Left ventricle myocardium superior (tissue), 1 donor: ENCODE measurements at regions not wholly inside any gene's neighbourhood (a gene's known extent, or its start where the extent isn't known, plus 50 kb on each side); places are given as distances from the start of the nearest gene placed in this dataset.
A peak's percentile ranks its signal among the peaks of the same experiment; 100 is the strongest.
"Not testable (repeated sequence)": the region's sequence is repeated elsewhere in the genome, so short reads cannot be mapped to it uniquely, and the experiment has no call there.

Experiments used
- ATAC-seq: fragments of 200-7000 bp; cut with Tn5 transposase; one replicate; pipeline ENCODE4 v1.9.1; 2020; ENCODE audit warnings: mild to moderate bottlenecking, moderate library complexity
- DNase-seq: peaks from one replicate; pipeline ENCODE4 v3.0.0-alpha.2; 2020
- intact Hi-C: fragments of 100-400 bp; cut with micrococcal nuclease; formaldehyde crosslinking; loops from one replicate; pipeline ENCODE4 v1.11.0; 2022
- donor health status: DM: no; HTN: yes; CAD: no; lungs with severe emphysema.

DNA sequence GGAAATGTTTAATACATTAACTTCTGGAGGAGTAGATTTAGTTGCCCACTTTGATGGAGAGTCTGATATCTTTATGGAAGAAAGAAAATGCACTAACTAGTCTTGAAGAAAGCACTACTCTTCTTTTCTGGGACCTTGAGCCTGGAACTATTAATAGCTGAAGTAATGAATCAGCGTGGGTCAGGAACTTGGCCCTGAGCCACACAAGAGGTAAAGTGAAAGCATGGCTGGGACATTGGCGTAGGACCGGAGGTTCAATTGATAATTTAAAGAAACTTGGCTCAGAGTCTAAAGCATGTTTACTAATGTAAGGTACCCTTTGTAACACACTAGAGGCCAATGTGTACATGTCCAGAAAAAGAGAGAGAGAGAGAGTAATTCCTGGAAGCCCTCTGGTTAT lies 195.5 kb downstream of the CDY1B start:
- peak; percentile 57 for ATAC-seq
- intact Hi-C loops, DNase-seq: not testable (repeated sequence)

GRCh38 chrY:23850782-23851181 lies 197.0 kb downstream of the CDY1B start:
- ATAC-seq, intact Hi-C loops, DNase-seq: not testable (repeated sequence)

GRCh38 chrY:23847806-23848447 lies 199.9 kb downstream of the CDY1B start:
- intact Hi-C loops, DNase-seq: not testable (repeated sequence)
- ATAC-seq: peak; percentile 97

GRCh38 chrY:23843720-23844119 lies 204.1 kb downstream of the CDY1B start:
- intact Hi-C loops, ATAC-seq, DNase-seq: not testable (repeated sequence)

- DNase-seq, intact Hi-C loops, ATAC-seq: not testable (repeated sequence)
Measured at GRCh38 chrY:23829749-23830148, 218.1 kb downstream of the CDY1B start.

DNA sequence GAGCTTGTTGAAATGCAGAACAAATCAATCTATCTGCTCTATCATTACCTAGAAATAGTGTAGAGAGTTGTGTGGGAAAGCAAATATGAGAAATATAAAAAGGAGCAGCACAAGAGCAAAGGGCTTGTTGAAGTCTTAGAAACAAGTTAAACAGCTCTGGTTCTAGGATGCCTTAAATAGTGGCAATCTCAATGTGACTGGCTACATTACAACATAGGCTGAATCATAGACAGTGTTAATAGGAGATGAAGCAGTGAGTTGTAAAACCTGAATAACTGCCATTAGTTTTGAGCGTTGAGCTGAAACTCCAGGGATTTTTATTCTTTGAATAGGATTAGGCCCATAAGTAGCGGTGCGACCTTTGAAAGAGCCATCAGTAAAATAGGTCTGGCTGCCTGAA lies 225.9 kb downstream of the CDY1B start:
- DNase-seq, intact Hi-C loops, ATAC-seq: not testable (repeated sequence)

DNA sequence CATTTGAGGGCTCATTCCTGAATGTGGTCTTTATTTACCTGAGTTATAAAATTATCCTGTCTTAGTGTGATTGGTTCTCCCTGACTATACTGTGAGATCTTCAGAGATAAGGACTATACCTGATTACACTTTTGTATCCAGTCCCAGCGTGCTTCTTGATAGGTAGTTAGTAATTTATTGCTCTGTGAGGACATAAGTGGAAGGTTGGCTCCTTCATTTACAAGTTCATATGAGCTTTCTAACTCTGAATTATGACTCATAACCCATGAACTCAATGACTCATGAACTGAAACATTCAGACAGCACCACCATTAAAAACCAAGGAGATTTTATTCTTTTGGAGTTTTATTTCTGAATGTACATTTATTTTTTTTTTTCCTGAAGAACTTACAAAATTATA lies 257.1 kb downstream of the CDY1B start:
- intact Hi-C loops, DNase-seq, ATAC-seq: not testable (repeated sequence)

- intact Hi-C loops, DNase-seq: not testable (repeated sequence)
Measured at GRCh38 chrY:23748714-23749113, 299.1 kb downstream of the CDY1B start.

More at GRCh38 chrY:23748714-23749113, 299.1 kb downstream of the CDY1B start:
- not testable (repeated sequence) for ATAC-seq
